ENCODE measurements at regions not wholly inside any gene's neighbourhood (a gene's known extent, or its start where the extent isn't known, plus 50 kb on each side); places are given as distances from the start of the nearest gene placed in this dataset.

DNA sequence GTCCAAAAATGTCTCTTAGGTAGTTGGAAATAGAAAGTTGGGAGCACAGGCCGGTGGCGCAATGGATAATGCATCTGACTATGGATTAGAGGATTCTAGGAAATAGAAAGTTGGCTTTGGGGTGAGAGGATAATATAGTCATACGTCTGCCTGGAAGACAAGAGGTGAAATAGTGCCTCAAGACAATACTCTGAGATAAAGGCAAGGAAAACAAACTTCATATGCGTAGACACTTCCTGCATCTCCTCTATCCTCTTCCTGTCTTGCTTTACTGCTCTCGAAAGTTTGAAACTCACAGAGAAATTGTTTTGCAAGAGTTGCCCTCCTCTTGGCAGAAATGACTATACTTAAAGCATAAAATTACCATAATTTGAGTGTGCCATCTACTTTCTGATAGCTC lies 153.2 kb upstream of the FBXL7 start:
- no peak for DNase-seq (ENCODE audit: low spot score)
- TF ChIP-seq, protein P1, sequence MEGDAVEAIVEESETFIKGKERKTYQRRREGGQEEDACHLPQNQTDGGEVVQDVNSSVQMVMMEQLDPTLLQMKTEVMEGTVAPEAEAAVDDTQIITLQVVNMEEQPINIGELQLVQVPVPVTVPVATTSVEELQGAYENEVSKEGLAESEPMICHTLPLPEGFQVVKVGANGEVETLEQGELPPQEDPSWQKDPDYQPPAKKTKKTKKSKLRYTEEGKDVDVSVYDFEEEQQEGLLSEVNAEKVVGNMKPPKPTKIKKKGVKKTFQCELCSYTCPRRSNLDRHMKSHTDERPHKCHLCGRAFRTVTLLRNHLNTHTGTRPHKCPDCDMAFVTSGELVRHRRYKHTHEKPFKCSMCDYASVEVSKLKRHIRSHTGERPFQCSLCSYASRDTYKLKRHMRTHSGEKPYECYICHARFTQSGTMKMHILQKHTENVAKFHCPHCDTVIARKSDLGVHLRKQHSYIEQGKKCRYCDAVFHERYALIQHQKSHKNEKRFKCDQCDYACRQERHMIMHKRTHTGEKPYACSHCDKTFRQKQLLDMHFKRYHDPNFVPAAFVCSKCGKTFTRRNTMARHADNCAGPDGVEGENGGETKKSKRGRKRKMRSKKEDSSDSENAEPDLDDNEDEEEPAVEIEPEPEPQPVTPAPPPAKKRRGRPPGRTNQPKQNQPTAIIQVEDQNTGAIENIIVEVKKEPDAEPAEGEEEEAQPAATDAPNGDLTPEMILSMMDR (IDR thresholded peaks at IDR 0.05): no peak

DNA sequence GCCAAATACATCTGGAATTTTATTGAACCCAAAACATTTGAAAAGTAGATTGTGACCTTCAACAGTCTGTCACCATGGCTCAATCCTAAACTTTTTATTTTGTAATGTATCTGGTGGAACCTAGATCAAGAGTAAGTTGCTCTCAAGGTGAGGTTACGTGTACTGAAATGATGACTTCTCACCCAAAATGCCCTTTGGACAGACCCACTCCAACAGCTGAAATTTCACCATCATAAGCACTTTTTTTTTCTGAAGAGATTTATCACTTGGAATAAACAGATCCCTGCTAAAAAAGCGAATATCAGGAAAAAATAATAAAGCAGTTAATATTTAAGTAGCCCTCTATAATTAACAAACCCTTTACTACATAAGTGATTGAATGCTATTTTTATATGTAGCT lies 155.0 kb upstream of the FBXL7 start:
- DNase-seq (ENCODE audit: low spot score): no peak
- H3K4me3 ChIP-seq: no peak overlapping the region
- no peak overlapping the region for H3K27ac ChIP-seq
- TF ChIP-seq, protein P1 (IDR thresholded peaks at IDR 0.05): no peak

More for the DNA sequence above, 153.2 kb upstream of the FBXL7 start:
- Histone ChIP-seq H3K27ac (no peak overlapping the region), H3K4me3 (no peak overlapping the region)

DNA sequence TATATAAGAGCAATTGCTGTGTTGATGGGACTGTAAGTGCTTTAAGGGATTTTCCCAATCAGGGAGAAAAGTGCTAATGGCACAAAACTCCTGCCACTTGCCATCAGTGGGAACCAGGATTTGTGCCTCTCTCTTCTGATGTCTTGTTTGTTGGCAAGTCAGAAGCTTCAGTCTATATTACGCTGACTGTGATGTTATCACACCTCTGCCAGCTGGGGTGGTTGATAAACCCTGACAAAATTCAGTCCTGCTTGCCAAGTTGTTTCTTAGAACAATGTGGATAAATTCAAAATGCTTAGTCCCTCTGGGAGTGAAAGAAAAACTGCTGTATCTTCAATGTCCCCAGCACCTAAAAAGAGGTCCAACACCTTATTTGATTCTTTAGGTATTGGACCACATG lies 161.4 kb upstream of the FBXL7 start:
- DNase-seq (ENCODE audit: low spot score): no peak
- Histone ChIP-seq H3K4me3 (no peak overlapping the region), H3K27ac (no peak overlapping the region)
- TF ChIP-seq, protein P1 (IDR thresholded peaks at IDR 0.05): no peak

- TF ChIP-seq, protein P1 (IDR thresholded peaks at IDR 0.05): no peak
- DNase-seq (ENCODE audit: low spot score): no peak
- Histone ChIP-seq H3K4me3 (no peak overlapping the region), H3K27ac (no peak overlapping the region)
These were observed 165.3 kb upstream of the FBXL7 start for GRCh38 chr5:15334551-15335266.

DNA sequence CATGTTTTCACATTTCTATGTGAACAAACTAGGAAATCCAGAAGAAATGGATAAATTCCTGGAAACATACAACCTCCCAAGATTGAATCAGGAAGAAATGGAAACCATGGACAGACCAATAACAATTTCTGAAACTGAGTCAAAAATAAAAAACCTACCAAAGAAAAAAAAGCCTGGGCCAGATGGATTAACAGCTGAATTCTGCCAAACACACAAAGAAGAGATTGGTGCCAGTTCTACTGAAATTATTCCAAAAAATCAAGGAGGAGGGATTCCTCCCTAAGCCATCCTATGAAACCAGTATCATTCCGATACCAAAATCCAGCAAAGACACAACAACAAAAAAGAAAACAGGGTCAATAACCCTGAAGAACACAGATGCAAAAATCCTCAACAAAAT lies 166.9 kb upstream of the FBXL7 start:
- H3K4me3 ChIP-seq: no peak overlapping the region
- H3K27ac ChIP-seq: no peak overlapping the region
- TF ChIP-seq, protein P1 (IDR thresholded peaks at IDR 0.05): no peak
- no peak for DNase-seq (ENCODE audit: low spot score)

DNA sequence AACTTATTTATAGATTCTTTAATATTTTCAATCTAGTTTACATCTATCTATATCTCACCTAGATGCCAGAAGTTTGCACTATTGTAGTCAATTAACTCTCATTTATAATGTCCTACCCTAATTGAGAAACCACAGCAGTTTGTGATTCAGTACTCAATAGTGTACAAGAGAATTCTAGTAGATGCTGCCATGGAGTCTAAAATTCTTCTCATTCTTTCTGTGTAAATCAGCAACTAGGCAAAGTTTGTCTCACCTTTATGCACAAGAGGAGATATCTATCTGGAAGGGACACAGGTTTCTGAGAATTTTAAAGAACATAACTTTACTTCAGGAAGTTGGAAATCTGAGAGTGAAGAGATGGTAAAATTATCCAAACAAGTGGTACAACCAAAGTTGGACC lies 173.0 kb upstream of the FBXL7 start:
- TF ChIP-seq, protein P1 (IDR thresholded peaks at IDR 0.05): no peak
- no peak overlapping the region for H3K4me3 ChIP-seq
- no peak overlapping the region for H3K27ac ChIP-seq
- DNase-seq (ENCODE audit: low spot score): no peak

DNA sequence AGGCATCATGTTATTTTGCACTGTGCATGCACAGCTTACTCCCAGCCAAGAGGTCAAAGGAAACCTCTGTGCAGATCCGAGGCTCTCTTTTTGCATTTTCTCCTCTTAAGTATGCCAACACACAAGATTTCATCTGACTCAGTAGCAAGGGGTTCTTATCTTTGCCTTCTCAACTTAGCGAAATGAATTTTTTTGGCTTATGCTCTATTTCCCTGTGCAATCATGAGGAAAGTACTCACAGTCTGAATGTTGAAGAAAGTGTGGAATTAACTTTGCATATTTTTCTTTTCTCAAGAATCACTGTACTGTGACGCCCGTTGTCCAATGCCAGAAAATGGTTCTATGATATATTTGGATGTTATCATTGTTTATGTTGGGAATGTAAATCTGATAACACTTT lies 173.5 kb upstream of the FBXL7 start:
- TF ChIP-seq, protein P1 (IDR thresholded peaks at IDR 0.05): no peak
- DNase-seq (ENCODE audit: low spot score): no peak
- no peak overlapping the region for H3K4me3 ChIP-seq
- H3K27ac ChIP-seq: no peak overlapping the region

Measured in coronary artery (tissue), 2 donors.